ENCODE measurements at regions not wholly inside any gene's neighbourhood (a gene's known extent, or its start where the extent isn't known, plus 50 kb on each side); places are given as distances from the start of the nearest gene placed in this dataset.

DNA sequence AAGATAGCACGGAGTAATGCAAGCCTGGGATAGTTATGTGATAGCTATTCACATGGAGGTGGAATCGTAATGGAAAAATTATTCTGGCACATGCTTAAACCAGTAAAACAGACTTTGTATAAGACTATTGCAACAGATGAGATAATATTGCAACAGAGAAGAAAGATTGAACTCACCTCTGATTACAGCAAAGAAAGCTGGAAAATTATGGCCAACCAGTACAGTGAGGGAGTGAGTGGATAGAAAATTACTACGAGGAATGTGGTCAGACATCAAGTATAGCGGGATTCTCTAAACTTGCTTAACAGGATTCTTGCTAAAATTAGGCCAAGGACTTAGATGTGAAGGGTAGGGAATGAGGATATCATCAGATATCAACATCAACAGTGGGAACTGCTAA, 397.6 kb upstream of the KLHL1 start:
- Histone ChIP-seq H3K4me2 (ENCODE audit: insufficient read depth, low read length) (no peak overlapping the region), H3K9ac (replicated peaks; ENCODE audit: extremely low read depth, insufficient read depth, low read length) (no peak overlapping the region), H3K4me3 (replicated peaks in 1 of 3; ENCODE audit: insufficient read depth in 1 of 3, low read depth in 1 of 3, low read length in 3 of 3) (no peak overlapping the region), H2AFZ (ENCODE audit: low read depth, low read length) (no peak overlapping the region), H3K27ac (ENCODE audit: insufficient read depth, low read depth, low read length) (no peak overlapping the region), H3K4me1 (ENCODE audit: control insufficient read depth, extremely low read depth, insufficient read depth, low read length) (no peaks in the 10 kb centered on the region), H3K27me3 (ENCODE audit: control insufficient read depth in 2 of 2, insufficient read depth in 2 of 2, low read length in 2 of 2) (no peaks in the 10 kb centered on the region), H3K9me3 (replicated peaks; ENCODE audit: control insufficient read depth, insufficient read depth, low read length) (no peaks in the 10 kb centered on the region), H3K36me3 (ENCODE audit: control insufficient read depth in 2 of 2, extremely low read depth in 1 of 2, insufficient read depth in 2 of 2, low read length in 2 of 2) (no peaks in the 10 kb centered on the region), H3K9me1 (replicated peaks; ENCODE audit: control insufficient read depth, extremely low read depth, insufficient read depth, low read length) (no peaks in the 10 kb centered on the region), H4K20me1 (replicated peaks; ENCODE audit: control insufficient read depth, extremely low read depth, insufficient read depth, low read length) (no peaks in the 10 kb centered on the region), H3K79me2 (ENCODE audit: control insufficient read depth, insufficient read depth, low read length) (no peaks in the 10 kb centered on the region)
- no TSS peak for BruUV-seq (replicated peaks)
- DNase-seq (ENCODE audit: low read depth, low spot score) = no peak
- ChIA-PET POLR2A (no interaction called here), CTCF (interaction anchor here (1.2 kb wide), 1 partner anchor 11 kb away, joined by 3 read pairs; no protein-coding TSS in a partner anchor)
- no peak for FAIRE-seq
- intact Hi-C loops (cut with micrococcal nuclease) = no loop called here
- dilution Hi-C loops (cut with MboI; ENCODE audit: extremely low pct_ligation_motif_present, low sequenced_read_pairs) = no loop called here
- TF ChIP-seq POLR2AphosphoS5 (IDR thresholded peaks at IDR 0.05; ENCODE audit: insufficient read depth, low read depth, low read length) (no peak), EZH2 (IDR thresholded peaks at IDR 0.05; ENCODE audit: borderline replicate concordance, low read depth, low read length, severe bottlenecking) (no peak), GATA2 (IDR thresholded peaks at IDR 0.05; ENCODE audit: insufficient read depth, insufficient read length, low read depth, low read length) (no peak), POLR2A (IDR thresholded peaks at IDR 0.05; ENCODE audit: low read depth, low read length) (no peak), MYC (IDR thresholded peaks at IDR 0.05; ENCODE audit: low read depth, low read length) (no peak), JUN (IDR thresholded peaks at IDR 0.05; ENCODE audit: borderline replicate concordance, insufficient read depth, insufficient read length, low read depth) (no peak), FOS (IDR thresholded peaks at IDR 0.05; ENCODE audit: borderline replicate concordance, insufficient read depth, low read length) (no peak)
- TF ChIP-seq, protein P1, sequence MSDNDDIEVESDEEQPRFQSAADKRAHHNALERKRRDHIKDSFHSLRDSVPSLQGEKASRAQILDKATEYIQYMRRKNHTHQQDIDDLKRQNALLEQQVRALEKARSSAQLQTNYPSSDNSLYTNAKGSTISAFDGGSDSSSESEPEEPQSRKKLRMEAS (IDR thresholded peaks at IDR 0.05; ENCODE audit: insufficient read depth, insufficient read length) = no peak
- TF ChIP-seq, protein P2, sequence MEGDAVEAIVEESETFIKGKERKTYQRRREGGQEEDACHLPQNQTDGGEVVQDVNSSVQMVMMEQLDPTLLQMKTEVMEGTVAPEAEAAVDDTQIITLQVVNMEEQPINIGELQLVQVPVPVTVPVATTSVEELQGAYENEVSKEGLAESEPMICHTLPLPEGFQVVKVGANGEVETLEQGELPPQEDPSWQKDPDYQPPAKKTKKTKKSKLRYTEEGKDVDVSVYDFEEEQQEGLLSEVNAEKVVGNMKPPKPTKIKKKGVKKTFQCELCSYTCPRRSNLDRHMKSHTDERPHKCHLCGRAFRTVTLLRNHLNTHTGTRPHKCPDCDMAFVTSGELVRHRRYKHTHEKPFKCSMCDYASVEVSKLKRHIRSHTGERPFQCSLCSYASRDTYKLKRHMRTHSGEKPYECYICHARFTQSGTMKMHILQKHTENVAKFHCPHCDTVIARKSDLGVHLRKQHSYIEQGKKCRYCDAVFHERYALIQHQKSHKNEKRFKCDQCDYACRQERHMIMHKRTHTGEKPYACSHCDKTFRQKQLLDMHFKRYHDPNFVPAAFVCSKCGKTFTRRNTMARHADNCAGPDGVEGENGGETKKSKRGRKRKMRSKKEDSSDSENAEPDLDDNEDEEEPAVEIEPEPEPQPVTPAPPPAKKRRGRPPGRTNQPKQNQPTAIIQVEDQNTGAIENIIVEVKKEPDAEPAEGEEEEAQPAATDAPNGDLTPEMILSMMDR (IDR thresholded peaks at IDR 0.05; ENCODE audit: extremely low read depth in 1 of 2, insufficient read depth in 1 of 2, low read depth in 1 of 2, low read length in 2 of 2) = no peak
